Tibial nerve (tissue), 3 donors: ENCODE measurements at regions not wholly inside any gene's neighbourhood (a gene's known extent, or its start where the extent isn't known, plus 50 kb on each side); places are given as distances from the start of the nearest gene placed in this dataset.

ENCODE experiments used
- CTCF ChIP-seq, 5 experiments: fragments of 200-600 bp in 3 of 5; fragments of 450-650 bp in 2 of 5; sonication (generic) in 3 of 5; IDR thresholded peaks; one replicate each; pipeline ENCODE4 v1.5.1; 2016 to 2019; ENCODE audit warnings: antibody characterized with exemption in 5 of 5, mild to moderate bottlenecking in 3 of 5, moderate library complexity in 2 of 5
- POLR2A ChIP-seq, 2 donors: fragments of 450-650 bp; IDR thresholded peaks; one replicate each; pipeline ENCODE4 v1.6.1; 2017; ENCODE audit warnings: antibody characterized with exemption in 2 of 2, mild to moderate bottlenecking in 2 of 2, moderate library complexity in 2 of 2

- TF ChIP-seq CTCF (IDR thresholded peaks at IDR 0.05) (no peak), POLR2A (IDR thresholded peaks at IDR 0.05) (no peak)
Observed at GRCh38 chr5:72623936-72624335, 116.7 kb upstream of the ZNF366 start.
